GM12878 (cell line): ENCODE measurements at regions not wholly inside any gene's neighbourhood (a gene's known extent, or its start where the extent isn't known, plus 50 kb on each side); places are given as distances from the start of the nearest gene placed in this dataset.

Experiments used
- ATAC-seq: fragments of 200-7000 bp; cut with Tn5 transposase; 3 replicates; pipeline ENCODE4 v1.9.1; 2020; ENCODE audit warnings: mild to moderate bottlenecking, moderate library complexity
- BruUV-seq: library from RNA; stranded (reverse); fragments of 400-500 nt; replicated peaks from 2 replicates; lab custom pipeline; 2021; lab: Mats Ljungman, UMichigan
- CTCF ChIA-PET: fragments of 300-600 bp; sonication (Branson Sonifier 250); formaldehyde crosslinking; extraction: SDS; loops from one replicate; lab custom pipeline; 2021; ENCODE audit warnings: inconsistent platforms; lab: Yijun Ruan, JAX
- POLR2A ChIA-PET: fragments of 350-600 bp; formaldehyde crosslinking; extraction: SDS; loops from one replicate; lab custom pipeline; 2021; ENCODE audit warnings: inconsistent platforms; lab: Charles Lee
- RAD21 ChIA-PET: fragments of 300-600 bp; sonication (Branson Sonifier 250); formaldehyde crosslinking; loops from one replicate; lab custom pipeline; 2023; ENCODE audit warnings: antibody characterized with exemption; ENCODE audit not compliant: unreplicated experiment; lab: Charles Lee
- SMC1A ChIA-PET: fragments of 300-600 bp; sonication (Branson Sonifier 250); formaldehyde crosslinking; loops from one replicate; lab custom pipeline; 2023; ENCODE audit not compliant: unreplicated experiment, uncharacterized antibody; lab: Charles Lee
- DNase-seq: peaks from one replicate; pipeline ENCODE4 v3.0.0-alpha.2; 2011; ENCODE audit warnings: low read depth, low spot score
- FAIRE-seq: peaks from 3 replicates; lab custom pipeline; 2011; peaks lifted over from hg19 to GRCh38; lab: Jason Lieb, UNC
- H2AFZ ChIP-seq: 2 replicates; pipeline ENCODE4 v1.6.0; 2011; ENCODE audit warnings: low read depth, low read length, control low read depth; ENCODE audit not compliant: control insufficient read depth
- H3K27ac ChIP-seq: 2 replicates; pipeline ENCODE4 v1.5.1; 2011; ENCODE audit warnings: control low read depth; ENCODE audit not compliant: control insufficient read depth, insufficient read depth
- H3K27me3 ChIP-seq, 2 experiments: replicated peaks in 1 of 2; 2 replicates each; pipeline versions ENCODE4 v1.6.0 to v1.6.1; 2011; ENCODE audit warnings: low read length in 1 of 2; ENCODE audit not compliant: control insufficient read depth in 2 of 2, insufficient read depth in 2 of 2
- H3K36me3 ChIP-seq, 2 experiments: 2 replicates each; pipeline ENCODE4 v1.5.1; 2011; ENCODE audit warnings: low read length in 1 of 2; ENCODE audit not compliant: control insufficient read depth in 2 of 2, insufficient read depth in 2 of 2
- H3K4me1 ChIP-seq: 2 replicates; pipeline ENCODE4 v1.6.1; 2011; ENCODE audit warnings: mild to moderate bottlenecking, low read length, moderate library complexity, mixed read lengths; ENCODE audit not compliant: control insufficient read depth, insufficient read depth
- H3K4me2 ChIP-seq: 2 replicates; pipeline ENCODE4 v1.6.0; 2011; ENCODE audit warnings: control low read depth; ENCODE audit not compliant: control insufficient read depth, insufficient read depth
- H3K4me3 ChIP-seq: fragments of 200-600 bp; sonication (generic); 2 replicates; pipeline ENCODE4 v1.5.1; 2016
- H3K79me2 ChIP-seq: 2 replicates; pipeline ENCODE4 v1.6.0; 2011; ENCODE audit warnings: low read length; ENCODE audit not compliant: control insufficient read depth, insufficient read depth
- H3K9ac ChIP-seq: 2 replicates; pipeline ENCODE4 v1.8.0; 2011; ENCODE audit warnings: low read length, control low read depth, mixed read lengths; ENCODE audit not compliant: control insufficient read depth, insufficient read depth
- H3K9me3 ChIP-seq: replicated peaks from 3 replicates; pipeline ENCODE4 v1.5.1; 2011; ENCODE audit warnings: mild to moderate bottlenecking, low read length; ENCODE audit not compliant: control insufficient read depth, insufficient read depth
- H4K20me1 ChIP-seq: 2 replicates; pipeline ENCODE4 v1.6.0; 2011; ENCODE audit not compliant: control insufficient read depth, insufficient read depth
- ATF3 ChIP-seq: IDR thresholded peaks from 2 replicates; pipeline ENCODE4 v1.6.1; 2011; ENCODE audit warnings: low read depth, mild to moderate bottlenecking, low read length, moderate library complexity, borderline replicate concordance; ENCODE audit errors: extremely low read depth
- CBX5 ChIP-seq: sonication (generic); IDR thresholded peaks from 2 replicates; pipeline ENCODE4 v1.6.1; 2016; ENCODE audit warnings: low read depth, moderate library complexity, mild to moderate bottlenecking, inconsistent platforms
- EED ChIP-seq: sonication (generic); IDR thresholded peaks from 2 replicates; pipeline ENCODE4 v1.6.1; 2016; ENCODE audit warnings: antibody characterized with exemption, low read depth
- ETV6 ChIP-seq, 2 experiments: fragments of 450-650 bp in 1 of 2; IDR thresholded peaks in 1 of 2; conservative IDR thresholded peaks in 1 of 2; 2 replicates each; pipeline ENCODE4 v1.6.1; 2014; ENCODE audit warnings: antibody characterized with exemption in 1 of 2, borderline replicate concordance in 1 of 2, low read depth in 1 of 2, mild to moderate bottlenecking in 1 of 2, moderate library complexity in 1 of 2
- LARP7 ChIP-seq: fragments of 450-650 bp; IDR thresholded peaks from 2 replicates; pipeline ENCODE4 v1.6.1; 2017; ENCODE audit warnings: mild to moderate bottlenecking
- MAX ChIP-seq: IDR thresholded peaks from 2 replicates; pipeline ENCODE4 v1.6.1; 2012; ENCODE audit warnings: low read depth, low read length, improper control_type of control experiment
- MEF2A ChIP-seq: IDR thresholded peaks from 2 replicates; pipeline ENCODE4 v1.6.1; 2011; ENCODE audit warnings: low read depth, mild to moderate bottlenecking, low read length, moderate library complexity; ENCODE audit not compliant: insufficient read depth
- SREBF2 ChIP-seq: IDR thresholded peaks from 2 replicates; pipeline ENCODE4 v1.6.1; 2012; ENCODE audit warnings: mild to moderate bottlenecking, low read length
- ZNF207 ChIP-seq: fragments of 450-650 bp; IDR thresholded peaks from 2 replicates; pipeline ENCODE4 v1.6.1; 2014; ENCODE audit warnings: antibody characterized with exemption, mild to moderate bottlenecking, borderline replicate concordance
- ZNF24 ChIP-seq: fragments of 450-650 bp; IDR thresholded peaks from 2 replicates; pipeline ENCODE4 v1.6.1; 2017; ENCODE audit warnings: antibody characterized with exemption, mild to moderate bottlenecking
- ZNF384 ChIP-seq: IDR thresholded peaks from 2 replicates; pipeline ENCODE4 v1.6.1; 2012; ENCODE audit warnings: low read depth, mild to moderate bottlenecking, low read length, improper control_type of control experiment, borderline replicate concordance
- WGBS: methylation state at CpG from one replicate; pipeline ENCODE4 v1.1.6; 2016; ENCODE audit warnings: low lambda C conversion rate; ENCODE audit not compliant: insufficient replicate concordance, insufficient coverage; ENCODE audit errors: missing lambda C conversion rate; 5-methylcytosine and 5-hydroxymethylcytosine counted together
- in situ Hi-C: fragments of 300-500 bp; cut with MboI; formaldehyde crosslinking; loops from 9 replicates; pipeline ENCODE4 v1.14.3; 2018; ENCODE audit warnings: mixed read lengths
- intact Hi-C: fragments of 100-400 bp; cut with micrococcal nuclease; formaldehyde crosslinking; loops from one replicate; pipeline ENCODE4 v1.14.2; 2022; ENCODE audit not compliant: unreplicated experiment
- TF ChIP-seq, protein P1 (sequence below): fragments of 150-350 bp; IDR thresholded peaks from 2 replicates; pipeline ENCODE4 v1.6.1; 2016; ENCODE audit warnings: low read depth, low read length

GRCh38 chr12:91563011-91563765, 380.6 kb upstream of the DCN start:
- BruUV-seq = no TSS peak
- ChIA-PET RAD21 (interaction anchor here (1.3 kb wide), 1 partner anchor 15 kb away, joined by 3 read pairs; no protein-coding TSS in a partner anchor), CTCF (interaction anchor here (0.9 to 1.6 kb wide), 3 partner anchors 15 to 237 kb away, joined by 3 to 5 read pairs (median 4); no protein-coding TSS in a partner anchor), SMC1A (interaction anchor here (1.0 to 1.5 kb wide), 7 partner anchors 9 to 44 kb away, joined by 3 to 7 read pairs (median 4); no protein-coding TSS in a partner anchor), POLR2A (no interaction called here)
- H3K36me3 ChIP-seq = no peaks in the 10 kb centered on the region
- H3K9me3 ChIP-seq = no peaks in the 10 kb centered on the region
- ATAC-seq = no peak
- no peaks in the 10 kb centered on the region for H3K27me3 ChIP-seq
- H3K4me3 ChIP-seq = no peak overlapping the region
- no peak overlapping the region for H3K27ac ChIP-seq
- WGBS = 63% methylated on average over 4 of the region's 4 CpGs
- H2AFZ ChIP-seq = no peak overlapping the region
- no peaks in the 10 kb centered on the region for H4K20me1 ChIP-seq
- FAIRE-seq = no peak
- no peak overlapping the region for H3K4me2 ChIP-seq
- no peaks in the 10 kb centered on the region for H3K79me2 ChIP-seq
- in situ Hi-C loops (no loop called here), intact Hi-C loops (no loop called here)
- no peak for TF ChIP-seq ATF3
- no peak for TF ChIP-seq SREBF2
- no peak for TF ChIP-seq ETV6 (conservative IDR thresholded peaks at IDR 0.05 in 1 of 2, IDR thresholded peaks at IDR 0.05 in 1 of 2; ENCODE audit: borderline replicate concordance in 1 of 2, low read depth in 1 of 2)
- no peak for TF ChIP-seq ZNF207
- H3K4me1 ChIP-seq = no peaks in the 10 kb centered on the region
- no peak overlapping the region for H3K9ac ChIP-seq
- DNase-seq = no peak

DNA sequence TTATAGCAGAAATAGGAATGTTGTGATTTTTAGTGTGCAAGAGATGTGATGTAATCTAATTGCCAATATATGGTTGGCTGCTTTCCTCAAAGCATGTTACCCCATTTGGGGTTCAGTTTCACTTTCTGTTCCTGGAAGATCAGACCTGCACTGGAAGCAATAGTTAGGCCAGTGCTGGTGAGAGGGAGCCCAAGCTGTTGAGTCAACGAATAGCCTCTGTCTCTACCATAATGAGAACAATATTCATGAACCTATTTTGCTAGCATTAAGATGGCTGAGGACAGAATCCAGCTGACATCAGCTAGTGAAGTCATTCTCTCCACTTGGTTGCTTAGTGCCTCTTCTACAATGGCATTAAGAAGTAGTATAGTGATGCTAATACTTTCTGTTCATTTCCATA, 379.9 kb upstream of the DCN start:
- no TSS peak for BruUV-seq
- in situ Hi-C loops = no loop called here
- no peaks in the 10 kb centered on the region for H3K36me3 ChIP-seq
- H3K9me3 ChIP-seq = no peaks in the 10 kb centered on the region
- H3K4me1 ChIP-seq = no peaks in the 10 kb centered on the region
- H3K4me2 ChIP-seq = no peak overlapping the region
- intact Hi-C loops = no loop called here
- ChIA-PET RAD21 (no interaction called here), CTCF (interaction anchor here (0.9 to 1.6 kb wide), 4 partner anchors 16 to 237 kb away, joined by 3 to 5 read pairs (median 4); no protein-coding TSS in a partner anchor), SMC1A (interaction anchor here (1.0 to 1.5 kb wide), 5 partner anchors 9 to 44 kb away, joined by 3 to 5 read pairs (median 3); no protein-coding TSS in a partner anchor), POLR2A (no interaction called here)
- H2AFZ ChIP-seq = peak overlapping the region; percentile 58
- no peaks in the 10 kb centered on the region for H3K79me2 ChIP-seq
- ATAC-seq = peak; percentile 65
- no peak overlapping the region for H3K4me3 ChIP-seq
- H3K27ac ChIP-seq = no peak overlapping the region
- DNase-seq = no peak
- no peak for FAIRE-seq
- 44% methylated on average over 1 of the region's 1 CpG for WGBS
- H3K27me3 ChIP-seq = no peaks in the 10 kb centered on the region
- no peak overlapping the region for H3K9ac ChIP-seq
- no peaks in the 10 kb centered on the region for H4K20me1 ChIP-seq
- TF ChIP-seq MEF2A (no peak), MAX (no peak), EED (no peak), ZNF384 (no peak), CBX5 (no peak), ZNF24 (no peak), LARP7 (no peak)
- TF ChIP-seq, protein P1, sequence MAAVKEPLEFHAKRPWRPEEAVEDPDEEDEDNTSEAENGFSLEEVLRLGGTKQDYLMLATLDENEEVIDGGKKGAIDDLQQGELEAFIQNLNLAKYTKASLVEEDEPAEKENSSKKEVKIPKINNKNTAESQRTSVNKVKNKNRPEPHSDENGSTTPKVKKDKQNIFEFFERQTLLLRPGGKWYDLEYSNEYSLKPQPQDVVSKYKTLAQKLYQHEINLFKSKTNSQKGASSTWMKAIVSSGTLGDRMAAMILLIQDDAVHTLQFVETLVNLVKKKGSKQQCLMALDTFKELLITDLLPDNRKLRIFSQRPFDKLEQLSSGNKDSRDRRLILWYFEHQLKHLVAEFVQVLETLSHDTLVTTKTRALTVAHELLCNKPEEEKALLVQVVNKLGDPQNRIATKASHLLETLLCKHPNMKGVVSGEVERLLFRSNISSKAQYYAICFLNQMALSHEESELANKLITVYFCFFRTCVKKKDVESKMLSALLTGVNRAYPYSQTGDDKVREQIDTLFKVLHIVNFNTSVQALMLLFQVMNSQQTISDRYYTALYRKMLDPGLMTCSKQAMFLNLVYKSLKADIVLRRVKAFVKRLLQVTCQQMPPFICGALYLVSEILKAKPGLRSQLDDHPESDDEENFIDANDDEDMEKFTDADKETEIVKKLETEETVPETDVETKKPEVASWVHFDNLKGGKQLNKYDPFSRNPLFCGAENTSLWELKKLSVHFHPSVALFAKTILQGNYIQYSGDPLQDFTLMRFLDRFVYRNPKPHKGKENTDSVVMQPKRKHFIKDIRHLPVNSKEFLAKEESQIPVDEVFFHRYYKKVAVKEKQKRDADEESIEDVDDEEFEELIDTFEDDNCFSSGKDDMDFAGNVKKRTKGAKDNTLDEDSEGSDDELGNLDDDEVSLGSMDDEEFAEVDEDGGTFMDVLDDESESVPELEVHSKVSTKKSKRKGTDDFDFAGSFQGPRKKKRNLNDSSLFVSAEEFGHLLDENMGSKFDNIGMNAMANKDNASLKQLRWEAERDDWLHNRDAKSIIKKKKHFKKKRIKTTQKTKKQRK = no peak
